Right ventricle myocardium inferior (tissue), 1 donor: ENCODE measurements at regions not wholly inside any gene's neighbourhood (a gene's known extent, or its start where the extent isn't known, plus 50 kb on each side); places are given as distances from the start of the nearest gene placed in this dataset.
A peak's percentile ranks its signal among the peaks of the same experiment; 100 is the strongest.

Experiments
- ATAC-seq: fragments of 200-7000 bp; cut with Tn5 transposase; one replicate; pipeline ENCODE4 v1.9.1; 2020; ENCODE audit warnings: mild to moderate bottlenecking, moderate library complexity
- DNase-seq: peaks from one replicate; pipeline ENCODE4 v3.0.0; 2021; ENCODE audit errors: missing footprints
- intact Hi-C: fragments of 100-400 bp; cut with DNase I; formaldehyde crosslinking; loops from one replicate; pipeline ENCODE4 v1.11.0; 2022
- donor health status: DM: no; HTN: yes; CAD: no; lungs with severe emphysema.

DNA sequence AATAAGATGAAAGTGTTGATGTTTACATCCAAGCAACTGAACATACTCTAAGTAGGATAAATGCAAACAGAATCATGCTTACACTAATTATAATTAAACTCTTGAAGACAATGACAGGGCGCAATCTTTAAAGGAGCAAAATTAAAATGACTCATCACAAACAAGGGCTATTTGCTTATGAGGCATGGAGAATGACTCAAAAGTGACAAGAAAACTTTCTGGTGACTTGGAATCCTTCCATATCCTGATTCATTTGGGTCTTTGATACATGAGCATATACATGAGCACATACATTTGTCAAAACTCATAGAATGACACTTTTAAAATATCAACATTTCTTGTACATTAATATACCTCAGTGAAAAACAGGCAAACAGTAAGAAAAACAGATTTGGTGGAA lies 1632.3 kb downstream of the KCNT2 start:
- ATAC-seq (no peak), DNase-seq (no peak)
- intact Hi-C loops = no loop called here

DNA sequence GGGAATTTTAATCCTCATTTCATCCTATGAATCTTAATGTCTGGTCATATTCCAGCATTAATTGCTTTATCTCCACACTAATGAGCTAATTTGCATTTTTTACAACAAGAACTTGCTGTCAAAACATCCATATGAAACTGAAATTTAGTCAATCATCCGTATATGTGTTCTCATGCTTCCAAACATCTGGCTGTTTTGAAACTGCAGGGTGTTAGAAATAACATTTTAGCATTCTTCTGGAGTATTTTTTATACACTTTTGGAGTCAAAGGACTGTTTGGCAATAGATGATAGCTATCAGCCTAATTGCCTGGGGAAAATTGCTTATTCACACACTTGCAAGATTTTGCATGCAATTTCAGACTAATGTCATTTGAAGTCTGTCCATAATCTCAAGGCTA lies 1639.3 kb downstream of the KCNT2 start:
- ATAC-seq = no peak
- no peak for DNase-seq
- intact Hi-C loops = no loop called here

DNA sequence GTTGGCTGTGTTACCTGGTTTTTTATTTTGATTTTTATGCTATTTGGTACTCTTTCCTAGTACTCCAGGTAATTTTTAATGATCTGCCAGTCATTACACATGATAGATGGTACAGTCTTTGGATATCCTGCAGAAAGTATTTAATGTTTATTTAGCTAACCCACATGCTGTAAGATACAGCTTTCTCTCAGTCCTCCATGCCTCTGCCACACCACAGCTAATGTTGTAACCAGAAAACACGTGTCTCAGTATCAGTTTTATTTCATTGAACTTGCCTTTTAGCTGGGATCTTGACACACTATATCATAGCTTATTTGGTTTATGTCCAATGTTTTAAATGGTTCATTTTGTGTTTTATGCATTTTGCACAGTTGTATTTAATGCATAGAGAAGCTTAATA lies 1648.4 kb downstream of the KCNT2 start:
- DNase-seq = no peak
- intact Hi-C loops = no loop called here
- ATAC-seq = no peak

DNA sequence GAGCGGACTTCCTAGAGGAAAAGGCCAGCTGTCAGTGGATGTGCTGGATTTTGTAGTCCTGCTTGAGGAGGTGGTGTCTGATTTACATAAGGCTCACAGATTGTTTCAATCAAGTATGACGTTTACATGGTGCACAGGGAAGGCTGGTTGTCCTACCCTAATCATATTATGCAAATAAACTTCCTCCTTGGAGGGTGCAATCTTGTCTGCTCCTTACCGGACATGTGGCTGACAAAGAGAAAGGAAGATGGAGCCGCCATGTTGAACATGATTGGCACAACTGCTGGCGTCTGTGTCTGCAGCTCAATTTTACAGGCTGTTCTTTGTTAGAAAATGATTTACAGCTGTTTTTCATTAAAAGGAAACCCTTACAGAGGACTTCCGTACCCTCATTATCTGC lies 1656.1 kb downstream of the KCNT2 start:
- intact Hi-C loops = no loop called here
- ATAC-seq = no peak
- DNase-seq = no peak

GRCh38 chr1:194950584-194950983 lies 1657.7 kb downstream of the KCNT2 start:
- DNase-seq (no peak), ATAC-seq (no peak)
- intact Hi-C loops = no loop called here

DNA sequence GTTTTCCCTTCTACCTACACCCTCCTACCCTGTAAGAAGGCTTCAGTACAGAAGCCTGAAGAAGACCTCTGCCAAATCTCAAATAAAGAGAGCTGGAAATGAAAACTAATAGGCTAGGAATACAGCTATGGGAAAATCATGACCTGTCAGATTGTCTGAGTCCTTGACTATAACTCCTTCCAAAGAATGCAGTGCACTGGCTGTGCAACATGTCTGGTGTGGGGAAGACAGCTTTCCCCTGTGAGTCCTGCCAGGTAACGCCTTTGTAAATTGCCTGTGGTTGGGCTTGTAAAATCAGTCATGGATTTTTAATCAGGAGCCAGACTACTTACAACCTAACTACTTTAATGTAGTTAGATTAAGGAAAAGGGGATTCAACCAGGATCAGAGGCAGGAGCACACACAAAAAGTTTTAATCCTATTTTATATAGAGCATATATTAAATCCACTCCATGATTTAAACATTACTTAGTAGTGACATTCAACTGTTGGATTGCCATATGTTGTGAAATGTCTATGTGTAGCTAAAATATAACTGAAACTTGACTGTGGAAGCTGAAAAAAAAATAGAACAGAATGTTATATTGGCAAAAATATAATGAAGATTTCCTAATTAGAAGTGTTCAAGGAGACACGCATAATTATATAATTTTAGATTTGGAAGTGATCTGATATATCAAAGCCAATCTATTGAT lies 1667.8 kb downstream of the KCNT2 start:
- ATAC-seq (peak; percentile 65), DNase-seq (no peak)
- intact Hi-C loops = no loop called here

GRCh38 chr1:194935864-194936263 lies 1672.4 kb downstream of the KCNT2 start:
- intact Hi-C loops = no loop called here
- no peak for DNase-seq
- ATAC-seq = no peak

GRCh38 chr1:194931166-194931565 lies 1677.1 kb downstream of the KCNT2 start:
- ATAC-seq = no peak

DNA sequence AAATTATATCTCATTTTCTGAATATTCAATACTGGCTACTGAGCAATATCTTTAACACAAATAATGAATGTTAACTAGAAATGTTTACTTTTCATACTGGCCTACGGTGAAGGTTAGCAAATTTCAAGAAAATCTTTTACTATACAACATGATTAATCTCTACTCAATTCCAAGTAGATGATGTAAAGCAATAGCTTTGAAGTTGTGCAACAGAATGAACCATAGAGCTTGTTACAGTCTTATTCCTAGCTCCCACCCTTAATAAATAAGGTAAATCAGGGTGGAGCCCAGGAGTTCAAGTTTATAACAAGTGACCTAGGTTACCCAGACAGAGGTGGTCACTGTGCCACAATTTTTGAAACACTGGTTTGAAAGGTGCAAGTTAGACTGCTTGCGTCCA lies 1678.1 kb downstream of the KCNT2 start:
- ATAC-seq (no peak), DNase-seq (no peak)
- intact Hi-C loops = no loop called here

More at GRCh38 chr1:194931166-194931565, 1677.1 kb downstream of the KCNT2 start:
- intact Hi-C loops = no loop called here
- no peak for DNase-seq

DNA sequence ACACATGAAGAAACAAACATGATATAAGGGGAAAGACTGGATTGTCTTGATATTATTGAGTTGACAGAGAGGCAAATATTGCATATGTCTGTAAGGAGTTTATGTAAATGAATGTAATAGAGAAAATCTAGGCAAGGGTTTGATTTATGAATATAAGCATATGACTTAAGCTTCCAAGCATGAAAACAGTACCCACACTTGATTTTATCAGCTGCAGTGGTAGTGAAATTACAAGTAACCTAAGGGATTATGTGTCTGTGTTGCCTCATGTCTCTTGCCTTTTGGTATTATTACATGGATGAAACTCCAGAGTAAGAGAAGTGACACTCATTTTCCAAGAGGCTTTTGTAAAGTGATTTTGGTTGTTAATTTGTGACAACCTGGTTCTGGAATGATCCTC lies 1678.9 kb downstream of the KCNT2 start:
- ATAC-seq = no peak
- no peak for DNase-seq
- intact Hi-C loops = no loop called here

GRCh38 chr1:194919146-194919545 lies 1689.1 kb downstream of the KCNT2 start:
- DNase-seq = no peak
- ATAC-seq = no peak
- intact Hi-C loops = no loop called here

DNA sequence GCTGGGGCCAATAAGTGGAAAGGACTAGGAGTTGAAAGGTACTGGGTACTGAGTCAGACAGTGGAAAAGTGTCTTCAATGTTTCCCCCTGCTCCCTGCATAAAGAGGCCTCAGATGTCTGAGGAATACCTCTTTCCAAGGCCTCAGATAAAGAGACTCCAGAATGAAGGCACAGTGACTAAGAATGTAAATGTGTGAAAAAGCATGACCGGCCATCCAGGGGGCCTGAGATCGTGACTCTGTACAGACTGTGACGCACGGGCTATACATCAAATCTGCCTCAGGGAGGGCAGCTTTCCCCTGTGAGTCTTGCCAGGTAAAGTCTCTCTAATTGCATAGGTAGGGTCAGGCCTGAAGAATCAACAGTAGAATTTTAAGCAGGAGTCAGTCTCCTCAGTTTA lies 1690.5 kb downstream of the KCNT2 start:
- DNase-seq = no peak
- intact Hi-C loops = no loop called here
- ATAC-seq = no peak

- intact Hi-C loops = no loop called here
- ATAC-seq = no peak
- no peak for DNase-seq
These were observed 1699.6 kb downstream of the KCNT2 start for GRCh38 chr1:194908643-194909042.

GRCh38 chr1:194903524-194903923 lies 1704.7 kb downstream of the KCNT2 start:
- ATAC-seq (no peak), DNase-seq (no peak)
- intact Hi-C loops = no loop called here

- DNase-seq (no peak), ATAC-seq (no peak)
- intact Hi-C loops = no loop called here
These were observed 1702.9 kb upstream of the B3GALT2 start for GRCh38 chr1:194889310-194889709.

- no peak for DNase-seq
- intact Hi-C loops = no loop called here
- no peak for ATAC-seq
These were observed 1684.4 kb upstream of the B3GALT2 start for GRCh38 chr1:194870860-194871259.

- ATAC-seq = no peak
- intact Hi-C loops = no loop called here
- no peak for DNase-seq
These were observed 1679.7 kb upstream of the B3GALT2 start for GRCh38 chr1:194866153-194866552.

- ATAC-seq = no peak
- intact Hi-C loops = no loop called here
These were observed 1679.0 kb upstream of the B3GALT2 start for GRCh38 chr1:194865383-194865782.

DNA sequence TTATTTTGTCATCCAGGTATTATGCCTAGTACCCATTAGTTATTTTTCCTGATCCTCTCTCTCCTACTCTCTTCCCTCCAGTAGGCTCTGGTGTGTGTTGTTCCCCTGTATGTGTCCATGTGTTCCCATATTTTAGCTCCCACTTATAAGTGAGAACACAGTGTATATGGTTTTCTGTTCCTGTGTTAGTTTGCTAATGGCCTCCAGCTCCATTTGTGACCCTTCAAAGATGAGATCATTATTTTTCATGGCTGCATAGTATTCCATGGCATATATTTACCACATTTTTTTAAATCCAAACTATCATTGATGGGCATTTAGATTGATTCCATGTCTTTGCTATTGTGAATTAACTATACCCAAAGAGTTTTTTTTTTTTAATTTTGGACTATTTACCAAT lies 1675.7 kb upstream of the B3GALT2 start:
- ATAC-seq = no peak
- intact Hi-C loops = no loop called here
- DNase-seq = no peak

More at GRCh38 chr1:194865383-194865782, 1679.0 kb upstream of the B3GALT2 start:
- DNase-seq = no peak

- DNase-seq (no peak), ATAC-seq (no peak)
- intact Hi-C loops = no loop called here
These were observed 1674.1 kb upstream of the B3GALT2 start for GRCh38 chr1:194860248-194861201.
